K562 (cell line): ENCODE measurements at regions not wholly inside any gene's neighbourhood (a gene's known extent, or its start where the extent isn't known, plus 50 kb on each side); places are given as distances from the start of the nearest gene placed in this dataset.

Experiments
- ATAC-seq: fragments of 200-7000 bp; cut with Tn5 transposase; 3 replicates; pipeline ENCODE4 v1.9.1; 2020; ENCODE audit warnings: moderate library complexity
- BruUV-seq: library from RNA; stranded (reverse); fragments of 400-500 nt; replicated peaks from 2 replicates; lab custom pipeline; 2021; lab: Mats Ljungman, UMichigan
- CTCF ChIA-PET: fragments of 300-600 bp; formaldehyde crosslinking; extraction: SDS; loops from one replicate; lab custom pipeline; 2021; ENCODE audit warnings: low intra/inter-chr PET ratio; lab: Yijun Ruan, JAX
- POLR2A ChIA-PET: fragments of 300-600, 350-650 bp; sonication (Branson Sonifier 250); formaldehyde crosslinking; extraction: SDS; loops from one replicate; lab custom pipeline; 2021; ENCODE audit warnings: antibody characterized with exemption, inconsistent platforms; lab: Yijun Ruan, JAX
- DNase-seq, 4 experiments: peaks; one replicate each; pipeline versions ENCODE4 v3.0.0 to v3.0.0-alpha.2; 2011 to 2018; ENCODE audit warnings: low spot score in 3 of 4, mixed read lengths in 3 of 4; ENCODE audit errors: extremely low read depth in 1 of 4
- FAIRE-seq: peaks from 2 replicates; lab custom pipeline; 2011; peaks lifted over from hg19 to GRCh38; lab: Jason Lieb, UNC
- H2AFZ ChIP-seq: 2 replicates; pipeline ENCODE4 v1.6.0; 2011; ENCODE audit warnings: low read depth, low read length, control low read depth, inconsistent platforms
- H3K27ac ChIP-seq: fragments of 200-600 bp; 3 replicates; pipeline ENCODE4 v1.8.0; 2011; ENCODE audit warnings: low read depth, mild to moderate bottlenecking, control low read depth, inconsistent platforms, low read length, moderate library complexity, mixed read lengths; ENCODE audit errors: extremely low read depth
- H3K27me3 ChIP-seq, 2 experiments: fragments of 300-600 bp in 1 of 2; 2 replicates in 1 of 2; 3 replicates in 1 of 2; pipeline versions ENCODE4 v1.6.0 to v1.8.0; 2011; ENCODE audit warnings: inconsistent platforms in 2 of 2, low read length in 2 of 2, mild to moderate bottlenecking in 1 of 2, mixed read lengths in 1 of 2, moderate library complexity in 1 of 2; ENCODE audit not compliant: control insufficient read depth in 2 of 2, insufficient read depth in 2 of 2
- H3K36me3 ChIP-seq: fragments of 300-600 bp; 3 replicates; pipeline ENCODE4 v1.8.0; 2011; ENCODE audit warnings: mild to moderate bottlenecking, low read length, inconsistent platforms; ENCODE audit not compliant: control insufficient read depth, insufficient read depth
- H3K4me1 ChIP-seq, 2 experiments: fragments of 200-600 bp in 1 of 2; replicated peaks in 1 of 2; 2 replicates in 1 of 2; 3 replicates in 1 of 2; pipeline versions ENCODE4 v1.5.1 to v1.8.0; 2011; ENCODE audit warnings: inconsistent platforms in 2 of 2, low read length in 2 of 2, mild to moderate bottlenecking in 1 of 2, mixed read lengths in 1 of 2, moderate library complexity in 1 of 2; ENCODE audit not compliant: control insufficient read depth in 2 of 2, insufficient read depth in 2 of 2
- H3K4me2 ChIP-seq: 2 replicates; pipeline ENCODE4 v1.6.1; 2011; ENCODE audit warnings: low read length, control low read depth, inconsistent platforms, mixed read lengths; ENCODE audit not compliant: insufficient read depth
- H3K4me3 ChIP-seq: fragments of 200-600 bp; sonication (generic), shearing (Covaris generic); 2 replicates; pipeline ENCODE4 v1.5.1; 2016; ENCODE audit warnings: control low read depth, inconsistent platforms
- H3K79me2 ChIP-seq: fragments of 200-600 bp; 3 replicates; pipeline ENCODE4 v1.8.0; 2011; ENCODE audit warnings: low read length, inconsistent platforms; ENCODE audit not compliant: control insufficient read depth, insufficient read depth
- H3K9ac ChIP-seq, 2 experiments: 2 replicates each; pipeline versions ENCODE4 v1.6.0 to v1.6.1; 2011; ENCODE audit warnings: low read depth in 2 of 2, low read length in 2 of 2, control low read depth in 1 of 2, inconsistent platforms in 1 of 2, mild to moderate bottlenecking in 1 of 2, mixed read lengths in 1 of 2; ENCODE audit not compliant: insufficient read depth in 1 of 2
- H3K9me1 ChIP-seq: one replicate; pipeline ENCODE4 v1.6.0; 2011; ENCODE audit warnings: inconsistent platforms, mild to moderate bottlenecking, low read length, moderate library complexity; ENCODE audit not compliant: control insufficient read depth, insufficient read depth
- H3K9me3 ChIP-seq: replicated peaks from 2 replicates; pipeline ENCODE4 v1.5.1; 2011; ENCODE audit warnings: low read depth, low read length, inconsistent platforms; ENCODE audit not compliant: control insufficient read depth, insufficient read depth
- H4K20me1 ChIP-seq: replicated peaks from 2 replicates; pipeline ENCODE4 v1.6.1; 2011; ENCODE audit warnings: low read length, inconsistent platforms, mixed read lengths; ENCODE audit not compliant: control insufficient read depth, insufficient read depth
- FOXJ2 ChIP-seq: fragments of 200-800 bp; sonication (Bioruptor generic); IDR thresholded peaks from 2 replicates; pipeline ENCODE4 v1.6.1; 2016; ENCODE audit warnings: missing genetic modification characterization, missing compliant biosample characterization
- GTF2F1 ChIP-seq: IDR thresholded peaks from 2 replicates; pipeline ENCODE4 v1.6.1; 2011; ENCODE audit warnings: low read depth, low read length, improper control_type of control experiment
- KDM2B ChIP-seq: fragments of 250-450 bp; sonication (Bioruptor Pico); IDR thresholded peaks from 2 replicates; pipeline ENCODE4 v1.8.0; 2021; ENCODE audit warnings: mild to moderate bottlenecking, moderate library complexity
- MAFF ChIP-seq: IDR thresholded peaks from 2 replicates; pipeline ENCODE4 v1.6.1; 2012; ENCODE audit warnings: low read length, improper control_type of control experiment
- NFYB ChIP-seq: IDR thresholded peaks from 2 replicates; pipeline ENCODE4 v1.6.1; 2011; ENCODE audit warnings: mild to moderate bottlenecking, moderate library complexity; ENCODE audit not compliant: insufficient read length; ENCODE audit errors: extremely low read depth
- RFX5 ChIP-seq: IDR thresholded peaks from 2 replicates; pipeline ENCODE4 v1.6.1; 2011; ENCODE audit warnings: low read depth, mild to moderate bottlenecking, improper control_type of control experiment, low read length
- SMARCA4 ChIP-seq: fragments of 450-650 bp; IDR thresholded peaks from 2 replicates; pipeline ENCODE4 v1.6.1; 2016
- SMARCA5 ChIP-seq: fragments of 450-650 bp; IDR thresholded peaks from 2 replicates; pipeline ENCODE4 v1.6.1; 2016
- SMC3 ChIP-seq: conservative IDR thresholded peaks from 2 replicates; pipeline ENCODE4 v1.6.1; 2011; ENCODE audit warnings: low read depth, low read length, improper control_type of control experiment; ENCODE audit not compliant: insufficient read depth
- TAL1 ChIP-seq: fragments of 450-650 bp; IDR thresholded peaks from 2 replicates; pipeline ENCODE4 v1.6.1; 2016; ENCODE audit warnings: mild to moderate bottlenecking
- TEAD2 ChIP-seq: fragments of 450-650 bp; IDR thresholded peaks from 2 replicates; pipeline ENCODE4 v1.6.1; 2016; ENCODE audit warnings: missing genetic modification characterization, control low read depth, missing compliant biosample characterization
- TGIF2 ChIP-seq: sonication (generic); formaldehyde crosslinking; IDR thresholded peaks from 2 replicates; pipeline ENCODE4 v1.8.1; 2022; ENCODE audit warnings: mild to moderate bottlenecking, missing genetic modification reagents, moderate library complexity
- ZEB2 ChIP-seq: fragments of 450-650 bp; IDR thresholded peaks from 2 replicates; pipeline ENCODE4 v1.6.1; 2016
- ZFP1 ChIP-seq: fragments of 450-650 bp; formaldehyde crosslinking; IDR thresholded peaks from 2 replicates; pipeline ENCODE4 v1.4.0; 2020; ENCODE audit warnings: mild to moderate bottlenecking, mixed read lengths
- ZFP36 ChIP-seq: fragments of 150-350 bp; IDR thresholded peaks from 2 replicates; pipeline ENCODE4 v1.6.1; 2018; ENCODE audit warnings: low read length, low read depth; ENCODE audit not compliant: partially characterized antibody
- ZNF165 ChIP-seq: fragments of 250-450 bp; sonication (Bioruptor Pico); IDR thresholded peaks from 2 replicates; pipeline ENCODE4 v1.4.0; 2020; ENCODE audit warnings: borderline replicate concordance
- ZNF354B ChIP-seq: fragments of 250-450 bp; sonication (Bioruptor Pico); IDR thresholded peaks from 2 replicates; pipeline ENCODE4 v1.4.0; 2020
- ZNF561 ChIP-seq: fragments of 450-650 bp; formaldehyde crosslinking; conservative IDR thresholded peaks from 2 replicates; pipeline ENCODE4 v1.4.0; 2020; ENCODE audit warnings: mild to moderate bottlenecking, moderate library complexity
- ZNF830 ChIP-seq: fragments of 250-450 bp; sonication (Bioruptor Pico); IDR thresholded peaks from 2 replicates; pipeline ENCODE4 v1.5.0; 2021; ENCODE audit warnings: mild to moderate bottlenecking
- WGBS: fragments of 100-300 bp; shearing (Covaris generic); methylation state at CpG from one replicate; pipeline ENCODE4 v1.1.6; 2016; ENCODE audit warnings: low coverage, mixed read lengths; ENCODE audit not compliant: insufficient coverage; ENCODE audit errors: missing lambda C conversion rate; 5-methylcytosine and 5-hydroxymethylcytosine counted together
- in situ Hi-C: fragments of 300-500 bp; cut with MboI; formaldehyde crosslinking; loops from 4 replicates; pipeline ENCODE4 v1.15.0; 2018; ENCODE audit warnings: inconsistent platforms, mixed read lengths
- intact Hi-C: fragments of 100-400 bp; cut with micrococcal nuclease; formaldehyde crosslinking; loops from 2 replicates; pipeline ENCODE4 v1.14.2; 2022
- TF ChIP-seq, protein P1 (sequence below), 2 experiments: fragments of 450-650 bp; IDR thresholded peaks; 2 replicates each; pipeline ENCODE4 v1.6.1; 2016
- TF ChIP-seq, protein P2 (sequence below): fragments of 250-450 bp; sonication (Bioruptor Pico); IDR thresholded peaks from 2 replicates; pipeline ENCODE4 v1.8.0; 2022; ENCODE audit warnings: inconsistent platforms
- TF ChIP-seq, protein P3 (sequence below): sonication (generic); formaldehyde crosslinking; IDR thresholded peaks from 2 replicates; pipeline ENCODE4 v1.8.1; 2023; ENCODE audit warnings: mild to moderate bottlenecking, missing genetic modification reagents, moderate library complexity

DNA sequence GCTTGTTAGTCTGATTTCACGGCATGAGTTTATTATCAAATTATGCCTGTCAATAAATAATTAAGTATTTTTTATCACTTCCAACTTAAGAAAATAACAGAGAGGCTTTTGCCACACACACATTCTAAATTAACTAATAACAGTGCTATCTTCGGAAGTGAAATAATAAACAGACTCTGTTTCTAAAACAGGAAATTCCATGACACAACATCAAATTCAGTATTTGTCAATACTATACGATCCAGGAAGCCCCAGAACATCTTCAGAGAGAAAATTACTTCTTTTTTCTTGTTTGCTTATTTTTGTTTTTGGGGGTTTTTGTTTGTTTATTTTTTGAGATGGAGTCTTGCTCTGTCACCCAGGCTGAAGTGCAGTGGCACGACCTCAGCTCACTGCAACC, 150.7 kb upstream of the PRDM1 start (continued):
- TF ChIP-seq, protein P1, sequence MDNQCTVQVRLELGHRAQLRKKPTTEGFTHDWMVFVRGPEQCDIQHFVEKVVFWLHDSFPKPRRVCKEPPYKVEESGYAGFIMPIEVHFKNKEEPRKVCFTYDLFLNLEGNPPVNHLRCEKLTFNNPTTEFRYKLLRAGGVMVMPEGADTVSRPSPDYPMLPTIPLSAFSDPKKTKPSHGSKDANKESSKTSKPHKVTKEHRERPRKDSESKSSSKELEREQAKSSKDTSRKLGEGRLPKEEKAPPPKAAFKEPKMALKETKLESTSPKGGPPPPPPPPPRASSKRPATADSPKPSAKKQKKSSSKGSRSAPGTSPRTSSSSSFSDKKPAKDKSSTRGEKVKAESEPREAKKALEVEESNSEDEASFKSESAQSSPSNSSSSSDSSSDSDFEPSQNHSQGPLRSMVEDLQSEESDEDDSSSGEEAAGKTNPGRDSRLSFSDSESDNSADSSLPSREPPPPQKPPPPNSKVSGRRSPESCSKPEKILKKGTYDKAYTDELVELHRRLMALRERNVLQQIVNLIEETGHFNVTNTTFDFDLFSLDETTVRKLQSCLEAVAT (IDR thresholded peaks at IDR 0.05) = no peak
- no peak for TF ChIP-seq FOXJ2 (tag)

DNA sequence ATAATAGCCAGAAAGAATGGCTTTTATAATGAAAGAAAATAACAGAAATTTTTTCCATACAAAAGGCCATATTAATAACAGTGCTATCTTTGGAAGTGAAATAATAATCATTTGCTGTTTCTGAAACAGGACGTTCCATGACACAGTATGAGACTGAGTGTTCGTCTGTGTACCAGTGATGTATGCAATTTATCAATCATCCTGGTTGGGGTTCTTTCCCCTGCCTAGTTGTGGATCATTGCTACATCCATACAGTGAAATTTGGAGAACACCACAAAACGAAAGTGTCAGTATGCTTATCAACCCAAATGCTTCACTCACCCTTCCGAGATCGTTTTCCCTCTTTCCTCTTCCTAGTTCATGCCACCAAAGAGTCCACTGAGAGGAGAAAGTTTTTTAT, 151.4 kb upstream of the PRDM1 start:
- DNase-seq (no peak), ATAC-seq (no peak), FAIRE-seq (no peak)
- TF ChIP-seq KDM2B (CRISPR knock-in tag) (no peak), ZFP36 (no peak), TEAD2 (tag) (no peak), ZNF830 (CRISPR knock-in tag) (no peak), ZNF354B (no peak), MAFF (no peak), NFYB (no peak), ZEB2 (no peak), RFX5 (no peak), SMARCA4 (no peak), SMARCA5 (no peak), ZNF561 (CRISPR knock-in tag) (no peak), TGIF2 (CRISPR knock-in tag) (no peak), ZNF165 (no peak), GTF2F1 (no peak), SMC3 (no peak), ZFP1 (CRISPR knock-in tag) (no peak), TAL1 (no peak)
- TF ChIP-seq, protein P2, sequence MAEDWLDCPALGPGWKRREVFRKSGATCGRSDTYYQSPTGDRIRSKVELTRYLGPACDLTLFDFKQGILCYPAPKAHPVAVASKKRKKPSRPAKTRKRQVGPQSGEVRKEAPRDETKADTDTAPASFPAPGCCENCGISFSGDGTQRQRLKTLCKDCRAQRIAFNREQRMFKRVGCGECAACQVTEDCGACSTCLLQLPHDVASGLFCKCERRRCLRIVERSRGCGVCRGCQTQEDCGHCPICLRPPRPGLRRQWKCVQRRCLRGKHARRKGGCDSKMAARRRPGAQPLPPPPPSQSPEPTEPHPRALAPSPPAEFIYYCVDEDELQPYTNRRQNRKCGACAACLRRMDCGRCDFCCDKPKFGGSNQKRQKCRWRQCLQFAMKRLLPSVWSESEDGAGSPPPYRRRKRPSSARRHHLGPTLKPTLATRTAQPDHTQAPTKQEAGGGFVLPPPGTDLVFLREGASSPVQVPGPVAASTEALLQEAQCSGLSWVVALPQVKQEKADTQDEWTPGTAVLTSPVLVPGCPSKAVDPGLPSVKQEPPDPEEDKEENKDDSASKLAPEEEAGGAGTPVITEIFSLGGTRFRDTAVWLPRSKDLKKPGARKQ (CRISPR knock-in tag) = no peak
- TF ChIP-seq, protein P3, sequence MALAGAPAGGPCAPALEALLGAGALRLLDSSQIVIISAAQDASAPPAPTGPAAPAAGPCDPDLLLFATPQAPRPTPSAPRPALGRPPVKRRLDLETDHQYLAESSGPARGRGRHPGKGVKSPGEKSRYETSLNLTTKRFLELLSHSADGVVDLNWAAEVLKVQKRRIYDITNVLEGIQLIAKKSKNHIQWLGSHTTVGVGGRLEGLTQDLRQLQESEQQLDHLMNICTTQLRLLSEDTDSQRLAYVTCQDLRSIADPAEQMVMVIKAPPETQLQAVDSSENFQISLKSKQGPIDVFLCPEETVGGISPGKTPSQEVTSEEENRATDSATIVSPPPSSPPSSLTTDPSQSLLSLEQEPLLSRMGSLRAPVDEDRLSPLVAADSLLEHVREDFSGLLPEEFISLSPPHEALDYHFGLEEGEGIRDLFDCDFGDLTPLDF (CRISPR knock-in tag) = no peak
- H4K20me1 ChIP-seq = no peaks in the 10 kb centered on the region
- no peak overlapping the region for H3K9ac ChIP-seq
- H3K27ac ChIP-seq = no peak overlapping the region
- H3K4me3 ChIP-seq = no peak overlapping the region
- 5% methylated on average over 5 of the region's 5 CpGs for WGBS
- no peaks in the 10 kb centered on the region for H3K36me3 ChIP-seq
- H3K9me1 ChIP-seq = no peaks in the 10 kb centered on the region
- POLR2A ChIA-PET = no interaction called here
- no peaks in the 10 kb centered on the region for H3K4me1 ChIP-seq
- intact Hi-C loops = loop anchor here (10.0 kb wide), 1 partner anchor 450 kb away; no protein-coding TSS in a partner anchor
- peaks cover 9 to 24% of the 10 kb centered on the region in 2 experiments; a peak in 4 of 5 replicates for H3K27me3 ChIP-seq
- no peaks in the 10 kb centered on the region for H3K79me2 ChIP-seq
- H3K9me3 ChIP-seq = no peaks in the 10 kb centered on the region
- CTCF ChIA-PET = no interaction called here
- in situ Hi-C loops = no loop called here
- H3K4me2 ChIP-seq = no peak overlapping the region
- no peak overlapping the region for H2AFZ ChIP-seq
- BruUV-seq = no TSS peak
